Activated CD8-positive, alpha-beta T cell treated with anti-CD3 and anti-CD28 coated beads, Interleukin-2, amount 10 ng/mL, durations not matched to agents 7 days and 5 days (primary cell): ENCODE measurements at regions not wholly inside any gene's neighbourhood (a gene's known extent, or its start where the extent isn't known, plus 50 kb on each side); places are given as distances from the start of the nearest gene placed in this dataset.

Source experiments
- ATAC-seq: fragments of 150-1000 bp; cut with Tn5 transposase; one replicate; pipeline ENCODE4 v1.10.0; 2021; ENCODE audit warnings: moderate library complexity
- CTCF ChIA-PET: fragments of 350-600 bp; sonication (Branson Sonifier 250); formaldehyde crosslinking; loops from one replicate; lab custom pipeline; 2021; ENCODE audit warnings: antibody characterized with exemption; lab: Charles Lee
- POLR2A ChIA-PET: fragments of 350-600 bp; sonication (Branson Sonifier 250); formaldehyde crosslinking; loops from one replicate; lab custom pipeline; 2021; ENCODE audit warnings: antibody characterized with exemption; lab: Charles Lee
- DNase-seq: peaks from one replicate; pipeline ENCODE4 v3.0.0-alpha.2; 2020
- H3K27ac Mint-ChIP-seq: one replicate; pipeline ENCODE4 v1.8.0; 2021; ENCODE audit warnings: mild to moderate bottlenecking, mixed read lengths
- H3K27me3 Mint-ChIP-seq: one replicate; pipeline ENCODE4 v1.8.0; 2021; ENCODE audit warnings: low read depth, mixed read lengths
- H3K36me3 Mint-ChIP-seq: one replicate; pipeline ENCODE4 v1.8.0; 2021; ENCODE audit warnings: low read depth, mixed read lengths
- H3K4me1 Mint-ChIP-seq: one replicate; pipeline ENCODE4 v1.8.0; 2021; ENCODE audit warnings: low read depth, mixed read lengths
- H3K4me3 Mint-ChIP-seq: one replicate; pipeline ENCODE4 v1.8.0; 2021; ENCODE audit warnings: mild to moderate bottlenecking, mixed read lengths
- H3K9me3 Mint-ChIP-seq: one replicate; pipeline ENCODE4 v1.8.0; 2022; ENCODE audit warnings: mixed read lengths; ENCODE audit not compliant: insufficient read depth

DNA sequence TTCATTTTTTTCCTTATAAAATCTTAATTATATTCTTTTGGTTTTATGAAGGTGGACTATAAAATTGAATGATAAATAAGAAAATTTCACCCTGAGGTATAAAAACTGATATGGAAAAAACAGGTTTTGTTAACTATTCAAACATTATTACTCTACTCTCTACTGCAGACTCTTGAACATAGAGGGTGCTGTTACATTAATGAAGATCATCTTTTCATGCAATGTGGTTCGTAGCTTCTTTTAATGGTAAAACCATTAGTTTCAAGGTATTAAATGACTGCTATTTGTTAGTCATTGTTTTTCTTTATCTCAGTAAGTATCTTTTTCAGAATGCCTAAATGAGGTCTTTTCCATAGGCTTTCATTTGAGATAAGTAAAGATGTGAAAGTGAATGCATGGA is 510.4 kb downstream of the SLC16A7 start:
- CTCF ChIA-PET, result no interaction called here

GRCh38 chr12:60107992-60108391 is 512.2 kb downstream of the SLC16A7 start:
- H3K9me3 Mint-ChIP-seq, result peaks cover 7% of the 10 kb centered on the region
- no peaks in the 10 kb centered on the region for H3K27me3 Mint-ChIP-seq
- ATAC-seq (no peak), DNase-seq (no peak)
- H3K4me3 Mint-ChIP-seq, result no peak overlapping the region
- ChIA-PET CTCF (no interaction called here), POLR2A (no interaction called here)
- no peak overlapping the region for H3K27ac Mint-ChIP-seq
- no peaks in the 10 kb centered on the region for H3K36me3 Mint-ChIP-seq
- H3K4me1 Mint-ChIP-seq, result no peaks in the 10 kb centered on the region

More for the DNA sequence above, 510.4 kb downstream of the SLC16A7 start:
- Mint-ChIP-seq H3K9me3 (peaks cover 7% of the 10 kb centered on the region), H3K27me3 (no peaks in the 10 kb centered on the region), H3K4me1 (no peaks in the 10 kb centered on the region), H3K27ac (no peak overlapping the region), H3K4me3 (no peak overlapping the region), H3K36me3 (no peaks in the 10 kb centered on the region)
- no peak for DNase-seq
- no peak for ATAC-seq
- POLR2A ChIA-PET, result no interaction called here

- CTCF ChIA-PET, result no interaction called here
- POLR2A ChIA-PET, result no interaction called here
- Mint-ChIP-seq H3K27ac (no peak overlapping the region), H3K36me3 (no peaks in the 10 kb centered on the region), H3K27me3 (no peaks in the 10 kb centered on the region), H3K4me3 (no peak overlapping the region), H3K9me3 (peaks cover 7% of the 10 kb centered on the region), H3K4me1 (no peaks in the 10 kb centered on the region)
- DNase-seq, result no peak
- ATAC-seq, result no peak
Measured at GRCh38 chr12:60112063-60112462, 516.2 kb downstream of the SLC16A7 start.

DNA sequence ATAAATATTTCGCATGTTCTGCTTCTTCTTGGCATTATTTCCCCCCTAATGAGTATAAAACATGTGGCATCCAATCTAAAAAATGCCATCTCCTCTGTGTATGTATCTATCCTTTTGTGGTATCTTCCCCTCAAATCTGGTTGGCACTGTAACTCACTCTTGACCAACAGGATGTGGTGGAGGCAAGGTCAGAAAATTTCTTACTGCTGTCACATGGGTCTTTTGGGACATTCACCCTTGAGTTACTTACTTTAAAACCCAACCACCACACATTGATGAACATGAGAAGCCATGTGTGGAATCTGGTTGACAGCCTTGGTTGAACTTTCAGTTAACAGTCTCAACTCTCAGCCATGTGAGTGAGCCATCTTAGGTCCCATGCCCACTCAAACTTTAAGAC is 516.9 kb downstream of the SLC16A7 start:
- CTCF ChIA-PET, result no interaction called here
- H3K27ac Mint-ChIP-seq, result no peak overlapping the region
- ATAC-seq, result no peak
- H3K9me3 Mint-ChIP-seq, result peaks cover 12% of the 10 kb centered on the region
- no peak overlapping the region for H3K4me3 Mint-ChIP-seq
- no peaks in the 10 kb centered on the region for H3K36me3 Mint-ChIP-seq
- POLR2A ChIA-PET, result no interaction called here
- H3K4me1 Mint-ChIP-seq, result no peaks in the 10 kb centered on the region
- no peaks in the 10 kb centered on the region for H3K27me3 Mint-ChIP-seq
- no peak for DNase-seq

DNA sequence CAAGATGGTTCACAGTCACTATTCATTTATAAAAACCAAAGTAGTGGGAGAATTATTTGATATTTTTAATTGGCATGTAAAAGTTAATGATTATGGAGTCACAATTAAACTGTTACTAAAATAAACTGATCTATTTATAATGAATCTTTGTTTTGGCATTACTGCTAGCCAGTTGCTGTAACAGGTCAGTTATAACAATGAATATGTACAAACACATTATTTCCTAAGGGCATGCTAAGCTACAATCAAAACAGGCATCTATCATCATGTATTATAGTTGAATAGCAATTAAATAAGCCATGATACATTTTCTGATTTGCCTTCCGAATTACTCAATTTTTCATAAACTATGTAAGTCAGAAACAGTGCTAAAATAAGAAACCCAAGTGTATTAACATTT is 518.3 kb downstream of the SLC16A7 start:
- peaks cover 12% of the 10 kb centered on the region for H3K9me3 Mint-ChIP-seq
- no peak overlapping the region for H3K27ac Mint-ChIP-seq
- POLR2A ChIA-PET, result no interaction called here
- no peak for DNase-seq
- no peak overlapping the region for H3K4me3 Mint-ChIP-seq
- no peaks in the 10 kb centered on the region for H3K4me1 Mint-ChIP-seq
- no peak for ATAC-seq
- CTCF ChIA-PET, result no interaction called here
- no peaks in the 10 kb centered on the region for H3K36me3 Mint-ChIP-seq
- H3K27me3 Mint-ChIP-seq, result no peaks in the 10 kb centered on the region

- no peaks in the 10 kb centered on the region for H3K27me3 Mint-ChIP-seq
- POLR2A ChIA-PET, result no interaction called here
- H3K4me3 Mint-ChIP-seq, result no peak overlapping the region
- no peak for DNase-seq
- no peaks in the 10 kb centered on the region for H3K36me3 Mint-ChIP-seq
- H3K4me1 Mint-ChIP-seq, result no peaks in the 10 kb centered on the region
- H3K27ac Mint-ChIP-seq, result no peak overlapping the region
- H3K9me3 Mint-ChIP-seq, result peaks cover 4% of the 10 kb centered on the region
- ATAC-seq, result no peak
- CTCF ChIA-PET, result no interaction called here
Measured at GRCh38 chr12:60119327-60119726, 523.5 kb downstream of the SLC16A7 start.

DNA sequence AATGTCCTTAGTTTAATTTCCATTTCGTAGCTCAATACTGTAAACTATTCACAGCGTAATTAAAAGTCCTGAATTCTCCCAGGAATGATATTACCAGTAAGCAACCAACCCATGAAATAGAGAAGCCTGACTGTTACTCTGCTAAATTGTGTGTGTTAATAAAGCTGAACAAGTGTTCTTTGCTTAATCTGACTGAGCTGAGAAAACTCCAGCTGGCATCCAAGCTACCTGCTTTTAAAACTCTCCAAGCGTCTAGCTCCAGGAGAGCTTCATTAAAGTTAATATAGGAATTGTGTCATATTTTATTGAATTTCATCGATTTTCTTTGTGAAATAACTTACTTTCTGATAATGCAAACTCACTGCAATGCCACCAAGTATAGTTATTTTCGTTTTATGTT is 524.4 kb downstream of the SLC16A7 start:
- no peak overlapping the region for H3K4me3 Mint-ChIP-seq
- no peak overlapping the region for H3K27ac Mint-ChIP-seq
- no peaks in the 10 kb centered on the region for H3K27me3 Mint-ChIP-seq
- POLR2A ChIA-PET, result no interaction called here
- DNase-seq, result no peak
- no peak for ATAC-seq
- H3K36me3 Mint-ChIP-seq, result no peaks in the 10 kb centered on the region
- CTCF ChIA-PET, result no interaction called here
- H3K4me1 Mint-ChIP-seq, result no peaks in the 10 kb centered on the region
- H3K9me3 Mint-ChIP-seq, result peaks cover 4% of the 10 kb centered on the region

- no peak for ATAC-seq
- Mint-ChIP-seq H3K4me3 (no peak overlapping the region), H3K4me1 (no peaks in the 10 kb centered on the region), H3K27ac (no peak overlapping the region), H3K9me3 (no peaks in the 10 kb centered on the region), H3K27me3 (no peaks in the 10 kb centered on the region), H3K36me3 (no peaks in the 10 kb centered on the region)
- POLR2A ChIA-PET, result no interaction called here
- DNase-seq, result no peak
- CTCF ChIA-PET, result no interaction called here
Measured at GRCh38 chr12:60123557-60123956, 527.7 kb downstream of the SLC16A7 start.

- Mint-ChIP-seq H3K4me3 (no peak overlapping the region), H3K9me3 (no peaks in the 10 kb centered on the region), H3K36me3 (no peaks in the 10 kb centered on the region), H3K27me3 (no peaks in the 10 kb centered on the region), H3K4me1 (no peaks in the 10 kb centered on the region), H3K27ac (no peak overlapping the region)
- ChIA-PET CTCF (no interaction called here), POLR2A (no interaction called here)
- ATAC-seq (no peak), DNase-seq (no peak)
Measured at GRCh38 chr12:60137513-60137912, 541.7 kb downstream of the SLC16A7 start.

DNA sequence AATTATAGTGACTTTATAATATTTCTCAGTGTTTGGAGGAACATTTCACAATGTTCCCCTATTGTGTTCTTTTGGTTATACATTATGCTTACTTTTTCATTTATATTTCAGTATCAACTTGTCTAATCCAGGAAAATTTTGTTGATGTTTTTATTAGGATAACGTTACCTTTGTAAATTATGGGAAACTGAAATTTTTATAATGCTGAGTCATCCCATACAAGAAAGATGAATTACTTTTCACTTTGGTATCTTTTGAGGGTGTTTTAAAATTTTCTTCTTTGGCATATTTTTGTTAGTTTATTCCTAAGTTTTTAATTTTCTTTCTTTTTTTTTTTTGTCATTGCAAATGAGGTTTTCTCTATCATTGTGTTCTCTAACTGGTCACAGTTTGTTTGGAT is 542.7 kb downstream of the SLC16A7 start:
- H3K9me3 Mint-ChIP-seq, result no peaks in the 10 kb centered on the region
- CTCF ChIA-PET, result no interaction called here
- no peak overlapping the region for H3K27ac Mint-ChIP-seq
- H3K27me3 Mint-ChIP-seq, result no peaks in the 10 kb centered on the region
- POLR2A ChIA-PET, result no interaction called here
- H3K36me3 Mint-ChIP-seq, result no peaks in the 10 kb centered on the region
- no peak overlapping the region for H3K4me3 Mint-ChIP-seq
- no peak for DNase-seq
- ATAC-seq, result no peak
- no peaks in the 10 kb centered on the region for H3K4me1 Mint-ChIP-seq

DNA sequence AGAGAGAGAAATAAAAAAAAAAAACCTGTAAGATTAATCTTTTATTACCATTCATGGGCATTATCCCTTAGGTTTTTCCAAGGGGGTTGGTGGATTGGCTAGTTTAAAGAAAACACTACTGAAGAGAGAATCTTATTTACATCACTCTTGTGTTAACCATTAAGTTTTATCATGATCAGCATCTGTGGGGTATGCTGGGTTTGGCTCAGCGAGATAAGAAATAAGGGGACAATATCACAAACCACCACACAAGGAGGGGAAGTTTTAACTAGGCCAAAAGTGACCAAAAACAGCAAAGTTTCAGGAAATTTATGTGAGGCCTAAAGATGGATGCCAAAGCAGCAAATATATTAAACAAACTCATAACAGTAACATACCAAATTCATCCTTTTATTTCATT is 548.6 kb downstream of the SLC16A7 start:
- Mint-ChIP-seq H3K27me3 (no peaks in the 10 kb centered on the region), H3K4me1 (no peaks in the 10 kb centered on the region), H3K4me3 (no peak overlapping the region), H3K27ac (no peak overlapping the region), H3K36me3 (no peaks in the 10 kb centered on the region), H3K9me3 (no peaks in the 10 kb centered on the region)
- ATAC-seq, result no peak
- ChIA-PET POLR2A (no interaction called here), CTCF (no interaction called here)
- no peak for DNase-seq

DNA sequence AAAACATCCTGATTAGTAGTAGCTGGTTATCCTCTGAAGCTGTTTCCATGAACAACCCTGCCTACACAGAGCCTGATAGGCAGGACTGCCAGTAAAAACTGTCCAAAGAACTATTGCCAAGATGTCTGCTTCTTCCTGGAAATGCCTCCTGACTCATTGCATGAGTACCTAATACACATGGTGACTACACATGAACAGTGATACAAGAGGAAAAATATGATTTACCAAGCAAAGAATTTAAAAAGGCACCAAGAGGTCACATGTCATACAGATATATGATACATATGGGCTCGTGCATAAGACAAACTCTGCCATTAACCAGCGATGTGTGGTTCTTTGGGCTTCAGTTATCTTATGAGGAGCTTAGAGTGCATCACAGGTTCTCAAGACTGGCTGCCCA is 552.3 kb downstream of the SLC16A7 start:
- no peaks in the 10 kb centered on the region for H3K27me3 Mint-ChIP-seq
- CTCF ChIA-PET, result no interaction called here
- H3K36me3 Mint-ChIP-seq, result no peaks in the 10 kb centered on the region
- no peaks in the 10 kb centered on the region for H3K4me1 Mint-ChIP-seq
- no peak overlapping the region for H3K4me3 Mint-ChIP-seq
- no peak overlapping the region for H3K27ac Mint-ChIP-seq
- ATAC-seq, result no peak
- H3K9me3 Mint-ChIP-seq, result peaks cover 14% of the 10 kb centered on the region
- POLR2A ChIA-PET, result no interaction called here
- DNase-seq, result no peak

DNA sequence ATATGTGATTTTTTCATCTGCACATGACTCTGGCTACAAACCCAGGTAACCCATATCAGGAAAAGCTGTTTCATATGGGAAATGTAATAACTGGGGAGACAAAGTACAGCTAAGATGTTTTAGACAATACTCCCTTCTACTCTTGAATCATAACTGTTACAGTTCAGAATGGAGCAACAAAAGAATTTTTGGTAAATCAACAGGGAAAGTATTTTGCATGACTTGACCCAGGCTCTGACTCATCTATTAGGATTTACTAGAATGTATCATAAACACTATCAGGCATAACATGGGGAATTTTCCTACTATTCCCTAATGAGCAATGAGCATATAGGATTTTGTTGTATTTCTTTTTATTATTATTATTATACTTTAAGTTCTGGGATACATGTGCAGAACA is 553.0 kb downstream of the SLC16A7 start:
- ChIA-PET POLR2A (no interaction called here), CTCF (no interaction called here)
- Mint-ChIP-seq H3K4me3 (no peak overlapping the region), H3K4me1 (no peaks in the 10 kb centered on the region), H3K27ac (no peak overlapping the region), H3K27me3 (no peaks in the 10 kb centered on the region), H3K9me3 (peaks cover 14% of the 10 kb centered on the region), H3K36me3 (no peaks in the 10 kb centered on the region)
- ATAC-seq (no peak), DNase-seq (no peak)
